ENCODE measurements at regions not wholly inside any gene's neighbourhood (a gene's known extent, or its start where the extent isn't known, plus 50 kb on each side); places are given as distances from the start of the nearest gene placed in this dataset.

DNA sequence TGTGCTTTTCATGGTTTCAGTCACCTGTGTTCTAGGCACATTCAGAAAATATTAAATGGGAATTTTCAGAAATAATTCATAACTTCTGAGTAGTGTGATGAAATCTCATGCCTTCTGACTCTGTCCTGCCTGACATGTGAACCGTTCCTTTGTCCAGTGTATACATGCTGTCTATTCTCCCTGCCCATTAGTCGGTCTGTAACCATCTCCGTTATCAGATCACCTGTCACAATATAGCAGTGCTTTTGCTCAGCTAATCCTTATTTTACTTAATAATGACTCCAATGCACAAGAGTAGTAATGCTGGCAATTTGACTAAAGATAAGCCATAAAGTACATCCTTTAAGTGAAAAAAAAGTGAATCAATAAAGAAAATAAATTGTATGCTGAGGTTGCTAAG lies 597.5 kb downstream of the BRINP3 start:
- no peak for DNase-seq (ENCODE audit: low spot score)

- no peak for DNase-seq (ENCODE audit: low spot score)
These were observed 577.8 kb downstream of the BRINP3 start for GRCh38 chr1:189899686-189900425.

GRCh38 chr1:189904509-189904908 lies 573.2 kb downstream of the BRINP3 start:
- DNase-seq (ENCODE audit: low spot score), result no peak

GRCh38 chr1:189908113-189908512 lies 569.6 kb downstream of the BRINP3 start:
- no peak for DNase-seq (ENCODE audit: low spot score)

DNA sequence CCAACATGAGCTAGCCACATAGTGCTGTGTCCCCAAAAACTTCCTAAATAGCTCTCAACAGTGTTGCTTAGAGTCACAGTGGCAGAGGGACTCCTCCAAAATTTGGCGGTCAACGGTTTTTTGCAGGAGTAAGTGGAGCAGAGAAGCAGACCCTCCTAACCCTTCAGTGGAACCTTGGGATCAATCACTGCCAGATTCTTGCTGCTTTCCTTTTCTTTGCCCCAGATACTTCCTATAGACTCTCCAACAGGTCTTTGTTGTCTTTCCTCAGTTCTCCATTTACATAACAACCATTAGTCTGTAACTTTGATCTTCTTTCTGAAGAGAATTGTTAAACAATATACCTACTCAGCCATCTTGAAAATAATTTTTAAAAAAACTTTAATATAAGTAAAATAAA lies 556.1 kb downstream of the BRINP3 start:
- no peak for DNase-seq (ENCODE audit: low spot score)

DNA sequence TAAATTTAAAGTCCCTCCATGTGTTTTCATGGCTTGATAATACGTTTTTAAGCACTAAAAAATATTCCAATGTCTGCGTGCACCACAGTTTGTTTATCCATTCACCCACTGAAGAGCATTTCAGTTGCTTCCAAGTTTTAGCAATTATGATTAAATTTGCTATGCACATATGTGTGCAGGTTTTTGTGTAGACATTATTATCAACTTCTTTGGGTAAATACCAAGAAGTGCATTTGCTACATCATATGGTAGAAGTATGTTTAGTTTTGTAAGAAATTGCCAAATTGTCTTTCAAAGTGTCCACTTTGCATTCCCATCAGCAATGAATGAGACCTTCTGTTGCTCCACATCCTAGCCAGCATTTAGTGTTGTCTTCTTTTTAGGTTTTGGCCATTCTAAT lies 550.0 kb downstream of the BRINP3 start:
- no peak for DNase-seq (ENCODE audit: low spot score)

GRCh38 chr1:189929501-189930099 lies 548.1 kb downstream of the BRINP3 start:
- DNase-seq (ENCODE audit: low spot score), result no peak

DNA sequence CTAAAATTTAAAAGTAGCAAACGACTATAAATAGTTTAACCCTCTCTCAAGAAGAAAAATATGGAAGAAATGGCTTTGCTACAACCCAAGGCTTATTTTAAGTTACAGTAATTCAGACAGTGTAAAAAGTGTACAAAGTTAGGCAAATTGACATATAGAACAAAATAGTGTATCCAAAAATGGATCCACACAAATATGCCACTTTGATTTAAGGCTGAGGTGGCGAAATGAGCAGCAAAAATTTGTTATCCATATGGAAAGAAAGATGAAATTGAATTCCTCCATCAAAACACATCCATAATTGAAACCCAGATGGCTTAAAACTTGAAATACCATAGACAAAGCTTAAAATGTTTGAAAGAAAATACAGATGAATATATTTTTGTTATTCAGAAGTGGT lies 540.8 kb downstream of the BRINP3 start:
- DNase-seq (ENCODE audit: low spot score), result no peak

DNA sequence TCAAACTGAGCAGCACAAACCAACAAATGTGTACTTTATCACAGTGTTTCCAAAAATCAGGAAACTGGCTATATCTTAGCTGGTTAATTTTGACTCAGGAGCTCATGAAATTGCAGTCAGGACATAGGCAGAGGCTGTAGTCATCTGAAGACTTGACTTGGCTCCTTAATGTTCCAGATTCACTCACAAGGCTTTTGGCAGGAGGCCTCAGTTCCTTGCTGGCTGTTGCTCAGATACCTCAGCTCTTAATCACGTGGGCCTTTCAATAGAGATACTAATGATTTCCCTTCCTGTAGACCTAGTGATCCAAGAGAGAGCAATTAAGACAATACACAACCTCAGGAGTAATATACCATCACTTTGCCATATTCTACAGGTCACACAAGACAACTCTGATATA lies 537.7 kb downstream of the BRINP3 start:
- DNase-seq (ENCODE audit: low spot score), result no peak

GRCh38 chr1:189941922-189942321 lies 535.7 kb downstream of the BRINP3 start:
- DNase-seq (ENCODE audit: low spot score), result no peak

GRCh38 chr1:189958756-189959155 lies 518.9 kb downstream of the BRINP3 start:
- DNase-seq (ENCODE audit: low spot score), result no peak

DNA sequence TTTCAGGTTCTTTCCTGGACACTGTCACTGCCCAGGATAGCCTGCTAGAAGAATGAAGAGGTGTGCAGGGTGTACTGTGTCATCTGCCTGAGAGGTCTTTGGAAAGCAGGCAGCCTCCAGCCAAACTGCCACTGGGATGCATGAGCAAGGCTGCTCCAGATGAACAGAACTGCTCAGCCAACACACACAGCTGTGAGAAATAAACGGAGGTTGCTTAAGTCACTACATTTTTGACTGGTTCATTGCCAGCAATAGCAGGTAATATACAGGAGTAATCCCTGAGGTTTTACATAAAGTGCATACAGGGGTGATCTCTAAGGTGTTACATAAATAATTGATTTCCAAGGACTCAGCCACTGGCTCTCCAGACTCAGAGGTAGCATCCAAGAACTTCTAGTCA lies 516.9 kb downstream of the BRINP3 start:
- DNase-seq (ENCODE audit: low spot score), result no peak

DNA sequence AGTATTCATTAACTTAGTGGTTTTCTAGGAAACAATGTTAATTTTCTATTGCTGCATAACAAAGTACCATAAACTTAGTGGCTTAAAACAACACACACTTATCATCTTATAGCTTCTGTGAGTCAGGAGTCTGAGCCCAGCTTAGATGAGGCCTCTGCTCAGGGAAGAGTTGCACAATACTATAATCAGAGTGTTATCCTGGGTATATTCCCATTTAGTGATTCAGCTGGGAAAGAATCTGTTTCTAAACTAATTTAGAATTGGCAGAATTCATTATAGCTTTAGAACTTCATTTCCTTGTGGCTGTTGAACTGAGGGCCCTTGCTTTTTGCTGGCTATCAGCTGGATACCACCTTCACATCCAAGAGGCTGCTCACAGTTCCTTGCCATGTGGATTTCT lies 515.5 kb downstream of the BRINP3 start:
- DNase-seq (ENCODE audit: low spot score), result no peak

- no peak for DNase-seq (ENCODE audit: low spot score)
These were observed 507.1 kb downstream of the BRINP3 start for GRCh38 chr1:189970331-189971230.

- DNase-seq (ENCODE audit: low spot score), result no peak
These were observed 506.0 kb downstream of the BRINP3 start for GRCh38 chr1:189971656-189972055.

- DNase-seq (ENCODE audit: low spot score), result no peak
These were observed 500.5 kb downstream of the BRINP3 start for GRCh38 chr1:189977184-189977583.

DNA sequence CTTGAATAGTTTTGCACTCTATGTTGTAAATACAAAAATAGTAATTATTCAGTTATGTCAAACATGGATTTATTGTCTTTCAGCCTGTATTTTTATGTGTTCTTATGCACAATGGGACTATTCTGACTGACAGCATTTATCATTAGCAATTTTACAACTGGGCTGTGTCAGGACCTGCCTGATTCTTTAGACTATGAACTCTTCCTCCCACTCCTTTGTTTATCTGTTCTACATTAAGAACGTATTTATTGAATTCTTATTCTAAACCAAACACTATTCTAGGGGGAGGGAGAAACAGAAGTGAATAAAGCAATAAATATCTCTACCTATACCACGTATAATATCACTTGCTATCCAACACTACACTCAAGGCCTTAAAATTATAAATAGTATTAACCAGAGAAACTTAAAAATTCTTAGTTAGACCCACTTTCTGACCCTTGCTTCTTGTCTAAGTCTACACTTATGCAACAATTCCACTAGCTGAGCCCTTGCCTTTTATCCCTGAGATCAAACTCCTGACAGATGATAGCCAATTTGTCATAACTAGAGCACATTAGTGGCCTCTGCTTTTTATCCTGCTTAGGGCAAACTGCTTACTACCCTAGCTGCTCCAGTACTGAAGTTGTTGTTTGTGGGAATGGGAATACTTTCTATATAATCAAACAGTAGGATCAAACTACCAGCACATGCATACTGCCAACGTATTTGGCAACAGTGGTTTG lies 494.3 kb downstream of the BRINP3 start:
- DNase-seq (ENCODE audit: low spot score), result no peak

DNA sequence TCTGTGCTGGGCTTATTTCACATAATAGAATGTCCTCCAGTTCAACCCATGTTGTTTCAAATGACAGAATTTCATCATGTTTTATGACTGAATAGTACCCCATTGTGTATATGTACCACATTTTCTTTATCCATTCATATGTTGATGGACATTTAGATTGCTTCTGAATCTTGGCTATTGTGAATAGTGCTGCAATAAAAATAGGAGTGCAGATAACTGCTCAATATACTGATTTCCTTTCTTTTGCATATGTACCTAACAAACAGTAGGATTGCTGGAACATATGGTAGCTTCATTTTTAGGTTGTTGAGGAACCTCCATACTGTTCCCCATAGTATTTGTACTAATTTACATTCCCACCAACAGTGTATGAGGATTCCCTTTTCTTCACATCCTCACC lies 491.1 kb downstream of the BRINP3 start:
- DNase-seq (ENCODE audit: low spot score), result no peak

DNA sequence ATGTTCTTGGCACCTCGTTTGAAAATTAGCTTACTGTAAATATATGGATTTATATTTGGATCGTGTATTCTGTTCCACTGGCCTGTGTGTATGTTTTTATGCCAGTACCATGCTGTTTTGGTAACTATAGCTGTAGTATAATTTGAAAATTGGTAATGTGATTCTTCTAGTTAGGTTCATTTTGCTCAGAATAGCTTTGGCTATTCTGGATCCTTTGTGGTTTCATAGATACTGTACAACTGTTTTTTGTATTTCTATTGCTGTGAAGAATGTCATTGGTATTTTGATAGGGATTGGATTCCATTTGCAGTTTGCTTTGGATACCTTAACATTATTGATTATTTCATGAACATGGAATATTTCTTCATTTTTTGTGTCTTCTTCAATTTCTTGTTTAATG lies 490.2 kb downstream of the BRINP3 start:
- DNase-seq (ENCODE audit: low spot score), result no peak

- DNase-seq (ENCODE audit: low spot score), result no peak
These were observed 484.8 kb downstream of the BRINP3 start for GRCh38 chr1:189992856-189993255.

- no peak for DNase-seq (ENCODE audit: low spot score)
These were observed 477.2 kb downstream of the BRINP3 start for GRCh38 chr1:190000365-190000872.

DNA sequence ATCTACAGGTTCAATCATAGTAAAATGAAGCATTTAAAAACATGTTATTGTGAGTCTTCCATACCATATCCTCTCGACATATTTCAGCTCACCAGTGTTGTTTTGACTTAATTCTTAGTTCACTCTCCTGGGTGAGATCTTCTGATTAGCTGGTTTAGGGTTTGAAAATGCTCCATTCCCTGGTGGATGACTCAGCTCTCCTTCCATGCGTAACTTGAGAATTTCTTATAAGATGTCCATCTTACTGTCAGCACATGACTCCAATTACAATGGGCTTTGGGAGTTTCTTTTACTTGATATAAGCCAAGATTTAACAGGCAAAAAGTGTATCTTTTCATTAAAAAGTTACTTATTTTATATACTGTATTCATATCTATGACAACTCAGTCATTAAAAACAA lies 476.5 kb downstream of the BRINP3 start:
- DNase-seq (ENCODE audit: low spot score), result no peak

All from CD4-positive, alpha-beta T cell treated with Interleukin-6 at 100 ng/mL for 8 hours (primary cell).